HS-27A (cell line): ENCODE measurements at regions not wholly inside any gene's neighbourhood (a gene's known extent, or its start where the extent isn't known, plus 50 kb on each side); places are given as distances from the start of the nearest gene placed in this dataset.
"Not testable (repeated sequence)": the region's sequence is repeated elsewhere in the genome, so short reads cannot be mapped to it uniquely, and the experiment has no call there.

ENCODE experiments used
- DNase-seq: peaks from one replicate; pipeline ENCODE4 v3.0.0-alpha.2; 2012; ENCODE audit warnings: low read depth, missing footprints

DNA sequence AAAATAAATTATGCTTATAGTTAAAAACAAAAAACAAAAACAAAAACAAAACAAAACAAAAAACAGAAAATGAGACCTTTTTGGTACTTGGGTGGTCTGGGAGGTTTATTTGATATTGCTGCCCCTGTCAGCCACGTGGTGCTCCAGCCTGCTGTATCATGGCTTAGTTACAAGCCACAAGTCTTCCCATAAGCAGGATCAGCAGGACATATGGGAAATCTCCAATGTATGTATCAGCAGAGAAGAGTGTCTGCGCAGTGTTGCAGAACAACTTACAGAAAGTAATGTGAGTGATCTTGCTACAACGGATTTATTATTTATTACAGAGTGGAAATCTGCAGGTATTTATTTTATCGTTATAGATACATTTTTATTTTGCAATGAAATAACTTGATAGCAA is 423.0 kb upstream of the TMPRSS15 start:
- DNase-seq, result no peak

DNA sequence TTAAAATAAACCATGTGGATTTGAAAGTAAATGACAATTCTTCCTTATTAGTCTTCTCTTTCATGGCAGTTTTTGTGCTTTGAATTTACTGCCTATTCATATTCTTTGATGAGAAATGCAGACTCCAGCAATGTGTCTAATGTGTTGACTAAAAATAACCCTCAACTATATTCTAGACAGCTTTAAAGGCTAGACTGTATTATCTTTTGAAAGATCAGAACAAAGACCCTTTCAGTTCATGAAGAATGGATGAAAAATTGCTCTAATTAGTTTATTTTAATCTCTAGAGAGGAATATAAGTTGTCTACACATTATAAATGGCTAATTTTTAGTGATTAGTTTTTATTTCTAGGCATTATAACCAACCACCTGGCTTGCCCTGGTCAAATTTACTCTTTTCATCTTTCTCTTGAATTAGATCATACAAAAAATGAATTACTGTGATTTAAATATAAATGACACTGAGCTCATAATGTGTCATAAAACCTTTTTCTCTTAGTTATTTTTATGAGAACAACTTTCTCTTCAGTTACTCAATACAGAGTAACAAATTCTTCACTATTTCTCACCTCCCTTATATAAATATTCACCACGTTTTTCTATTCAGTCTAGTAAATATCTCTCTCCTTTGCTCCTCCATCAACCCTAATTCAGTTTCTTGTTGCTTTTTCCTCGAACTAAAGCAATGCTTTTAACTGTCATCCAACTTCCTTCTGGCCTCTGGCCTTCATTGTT is 428.5 kb upstream of the TMPRSS15 start:
- DNase-seq, result no peak

DNA sequence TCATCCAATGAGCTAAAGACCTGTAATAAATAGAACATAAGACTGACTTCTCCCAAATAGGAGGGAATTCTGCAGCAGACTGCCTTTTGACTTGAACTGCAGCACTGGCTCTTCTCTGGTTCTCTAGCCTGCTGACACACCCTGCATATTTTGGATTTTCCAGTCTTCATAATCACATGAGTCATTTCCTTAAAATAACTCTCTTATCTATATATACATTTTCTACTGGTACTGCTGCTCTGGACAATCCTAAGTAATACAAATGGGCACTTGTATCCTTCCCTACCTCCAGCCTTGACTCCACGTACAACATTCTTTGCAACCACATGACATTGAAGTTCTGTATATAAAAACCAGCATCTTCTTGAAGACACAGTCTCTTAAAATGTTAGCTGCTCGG is 429.4 kb upstream of the TMPRSS15 start:
- DNase-seq, result peak; percentile 91

DNA sequence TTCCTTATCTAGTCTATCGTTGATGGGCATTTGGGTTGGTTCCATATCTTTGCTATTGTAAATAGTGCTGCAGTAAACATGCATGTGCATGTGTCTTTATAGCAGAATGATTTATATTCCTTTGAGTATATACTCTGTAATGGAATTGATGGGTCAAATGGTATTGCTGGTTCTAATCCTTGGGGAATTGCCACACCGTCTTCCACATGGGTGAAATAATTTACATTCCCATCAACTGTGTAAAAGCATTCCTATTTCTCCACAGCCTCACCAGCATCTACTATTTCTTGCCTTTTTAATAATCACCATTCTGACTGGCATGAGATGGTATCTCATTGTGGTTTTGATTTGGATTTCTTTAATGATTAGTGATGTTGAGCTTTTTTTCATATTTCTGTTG is 430.5 kb upstream of the TMPRSS15 start:
- DNase-seq, result peak; percentile 51

DNA sequence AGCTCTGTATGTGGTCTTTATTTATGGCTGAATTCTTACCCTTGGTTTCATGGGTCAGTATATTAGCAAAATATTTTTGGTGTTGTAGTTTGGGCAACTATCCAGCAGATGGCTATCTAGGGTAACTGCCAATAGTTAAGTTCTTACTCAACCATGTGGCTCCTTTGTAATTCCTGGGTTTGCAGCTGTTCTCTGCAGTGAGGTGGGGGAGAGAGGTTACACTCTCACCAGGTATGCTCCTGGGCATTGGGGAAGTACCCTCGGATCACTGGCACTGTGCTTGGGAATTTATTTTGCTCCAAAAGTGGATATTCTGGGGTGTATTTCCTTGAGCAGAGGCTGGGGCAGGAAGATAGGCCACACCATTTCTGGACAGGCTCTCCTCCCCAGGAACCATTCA is 436.7 kb upstream of the TMPRSS15 start:
- DNase-seq, result no peak

DNA sequence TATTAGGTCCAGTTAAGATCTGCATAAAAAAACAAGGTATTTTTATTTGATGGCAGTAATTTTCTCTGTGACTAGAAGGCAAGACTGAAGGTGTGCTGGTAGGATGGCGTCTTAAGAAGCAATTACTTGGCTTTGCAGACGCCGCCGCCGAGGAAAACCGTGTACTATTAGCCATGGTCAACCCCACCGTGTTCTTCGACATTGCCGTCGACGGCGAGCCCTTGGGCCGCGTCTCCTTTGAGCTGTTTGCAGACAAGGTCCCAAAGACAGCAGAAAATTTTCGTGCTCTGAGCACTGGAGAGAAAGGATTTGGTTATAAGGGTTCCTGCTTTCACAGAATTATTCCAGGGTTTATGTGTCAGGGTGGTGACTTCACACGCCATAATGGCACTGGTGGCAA is 454.0 kb upstream of the TMPRSS15 start:
- DNase-seq, result not testable (repeated sequence)

DNA sequence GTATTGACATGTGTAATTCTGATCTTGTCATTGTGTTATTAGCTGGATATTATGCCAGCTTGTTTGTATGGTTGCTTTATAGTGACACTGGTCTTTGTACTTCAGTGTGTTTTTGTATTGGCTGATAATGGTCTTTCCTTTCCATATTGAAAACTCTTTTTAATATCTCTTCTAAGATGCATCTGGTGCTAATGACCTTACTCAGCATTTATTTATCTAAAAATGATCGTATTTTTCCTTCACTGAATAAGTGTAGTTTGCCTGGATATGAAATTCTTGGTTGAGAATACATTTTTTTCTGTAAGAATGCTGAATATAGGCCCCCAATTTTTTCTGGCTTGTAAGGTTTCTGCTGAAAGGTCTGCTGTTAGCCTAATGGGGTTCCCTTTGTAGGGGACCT is 465.5 kb upstream of the TMPRSS15 start:
- DNase-seq, result no peak

DNA sequence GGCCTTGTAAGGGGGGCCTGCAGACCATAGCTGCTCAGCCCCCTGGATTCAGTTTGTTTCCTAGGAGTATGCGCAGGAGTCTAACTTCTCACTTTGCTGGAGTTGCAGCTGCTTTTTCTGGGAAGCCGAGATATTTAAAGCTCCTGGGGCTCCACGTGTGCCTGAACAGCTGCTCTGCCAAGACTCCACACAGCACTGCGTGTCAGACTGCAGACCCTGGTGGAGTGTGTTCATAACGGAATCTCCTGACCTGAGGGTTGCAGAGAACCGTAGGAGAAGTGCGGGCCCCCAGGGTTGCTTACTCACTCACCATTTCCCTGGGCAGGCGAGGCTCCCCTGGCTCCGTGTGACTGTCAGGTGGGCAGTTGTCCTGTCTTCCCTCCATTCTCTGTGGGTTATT is 474.3 kb upstream of the TMPRSS15 start:
- no peak for DNase-seq

DNA sequence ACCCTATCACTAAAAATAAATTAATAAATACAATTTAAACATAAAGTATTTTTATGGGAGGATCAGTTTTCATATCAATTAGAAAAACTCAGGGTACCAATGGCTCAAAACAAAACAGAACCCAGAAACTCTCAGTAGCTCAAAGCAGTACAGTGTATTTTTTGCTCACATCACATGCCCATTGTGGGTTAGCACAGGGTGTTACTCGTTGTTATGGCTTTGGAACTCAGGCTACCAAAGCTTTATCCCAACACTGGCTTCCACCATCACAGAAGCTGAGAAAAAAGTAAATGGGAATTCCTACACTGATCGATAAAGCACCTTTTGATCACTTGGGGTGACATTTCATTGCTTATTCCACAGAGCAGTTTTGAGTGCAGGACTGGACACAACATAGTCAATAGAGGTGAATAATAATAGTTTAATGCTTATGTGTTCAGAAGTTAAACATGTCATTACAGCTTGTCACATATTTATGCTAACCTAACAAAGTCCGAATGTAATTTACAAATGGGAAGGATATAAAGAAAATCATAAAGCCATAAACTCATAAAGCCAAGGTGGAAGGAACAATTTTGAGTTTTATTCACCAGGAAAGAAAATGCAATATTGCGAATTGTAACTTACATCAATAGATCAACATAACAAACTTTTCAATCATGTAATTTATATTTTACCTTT is 484.5 kb upstream of the TMPRSS15 start:
- no peak for DNase-seq

DNA sequence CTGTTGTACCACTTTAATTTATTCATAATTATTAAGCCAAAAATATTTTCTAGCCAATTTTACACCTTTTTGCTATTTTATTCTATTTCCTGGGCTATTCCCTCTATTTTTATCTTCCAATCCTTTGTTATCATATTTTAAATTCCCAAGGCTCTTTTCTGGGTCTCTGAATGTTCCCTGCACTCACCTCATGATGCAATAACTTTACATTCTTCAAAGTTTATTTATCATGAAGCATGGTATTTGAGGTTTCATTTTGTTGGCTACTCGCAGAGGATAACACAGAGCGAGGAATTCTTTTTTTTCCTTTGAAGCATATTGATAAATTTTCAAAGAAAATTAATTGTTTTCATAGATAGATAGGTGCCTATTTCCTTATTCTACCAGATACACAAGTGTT is 489.8 kb upstream of the TMPRSS15 start:
- no peak for DNase-seq

DNA sequence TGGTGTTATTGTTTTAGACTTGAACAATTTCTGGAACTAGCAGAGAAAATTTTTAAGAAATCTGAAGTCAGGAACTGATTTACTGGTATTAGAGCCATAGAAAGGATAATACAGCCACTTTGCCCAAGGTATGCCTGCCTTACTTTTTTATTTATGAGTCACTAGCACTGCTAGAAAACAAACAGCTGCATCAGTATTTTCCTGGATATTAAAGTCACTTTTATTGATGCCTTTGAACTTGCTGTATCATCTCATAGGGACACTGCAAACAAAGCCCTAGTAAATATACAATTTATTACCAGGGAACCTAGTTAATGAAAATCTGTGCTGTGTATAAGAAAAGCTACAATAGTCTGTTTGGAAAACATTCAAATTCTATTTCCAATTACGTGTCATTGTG is 490.8 kb upstream of the TMPRSS15 start:
- no peak for DNase-seq

DNA sequence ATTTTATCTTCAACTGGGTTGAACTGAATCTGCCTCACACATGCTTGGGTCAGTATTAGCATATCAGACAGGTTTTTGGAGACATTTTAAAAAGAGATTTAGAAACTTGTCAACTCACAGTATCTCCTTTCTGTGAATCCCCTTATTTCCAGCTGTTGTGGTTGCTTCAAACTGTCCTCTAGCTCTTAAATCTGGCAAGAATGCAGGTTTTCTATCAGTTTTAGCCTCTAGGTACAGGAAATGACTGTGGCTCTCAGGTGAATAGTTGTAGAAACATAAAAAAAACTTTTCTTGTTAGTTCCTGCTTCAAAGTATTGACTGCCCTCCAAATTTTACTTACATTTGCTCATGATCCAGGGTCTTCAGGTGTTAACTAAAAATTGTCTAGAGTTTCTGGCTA is 495.7 kb upstream of the TMPRSS15 start:
- no peak for DNase-seq

DNA sequence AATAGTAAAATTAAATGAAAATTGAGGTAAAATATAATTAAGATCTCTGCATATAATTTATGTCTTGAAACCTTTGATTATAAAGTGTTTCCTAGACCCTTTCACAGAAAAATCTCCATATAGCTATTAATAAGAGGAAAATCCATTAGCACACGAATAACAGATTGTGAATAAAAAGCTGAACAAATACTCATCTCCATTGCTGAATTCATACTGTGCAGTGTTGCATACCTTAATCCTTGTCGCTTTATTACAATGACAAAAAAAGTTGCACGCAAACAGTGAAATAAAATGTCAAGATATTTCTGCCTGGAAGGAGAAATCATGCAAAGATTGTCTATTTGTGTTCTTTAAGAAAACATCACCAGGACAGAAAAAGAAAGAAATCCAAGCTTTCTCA is 499.1 kb upstream of the TMPRSS15 start:
- no peak for DNase-seq

DNA sequence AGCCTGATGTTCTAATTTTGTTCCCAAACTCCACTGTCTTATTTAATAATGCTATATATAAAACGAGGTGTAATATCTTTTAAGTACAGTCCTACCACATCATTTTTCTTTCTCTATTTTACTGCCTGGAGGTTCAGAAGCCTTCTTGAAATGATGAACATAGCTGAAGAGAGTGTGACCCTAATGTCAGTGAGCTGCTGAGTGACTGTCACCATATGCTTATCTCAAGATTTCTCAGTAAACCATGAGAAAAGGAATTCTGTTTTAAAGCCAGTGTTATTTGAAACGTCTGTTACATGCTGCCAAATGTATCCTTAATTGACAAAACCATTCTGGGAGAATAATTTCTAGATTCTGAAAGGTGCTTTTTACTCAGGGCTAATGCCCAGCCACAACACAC is 503.5 kb upstream of the TMPRSS15 start:
- no peak for DNase-seq

DNA sequence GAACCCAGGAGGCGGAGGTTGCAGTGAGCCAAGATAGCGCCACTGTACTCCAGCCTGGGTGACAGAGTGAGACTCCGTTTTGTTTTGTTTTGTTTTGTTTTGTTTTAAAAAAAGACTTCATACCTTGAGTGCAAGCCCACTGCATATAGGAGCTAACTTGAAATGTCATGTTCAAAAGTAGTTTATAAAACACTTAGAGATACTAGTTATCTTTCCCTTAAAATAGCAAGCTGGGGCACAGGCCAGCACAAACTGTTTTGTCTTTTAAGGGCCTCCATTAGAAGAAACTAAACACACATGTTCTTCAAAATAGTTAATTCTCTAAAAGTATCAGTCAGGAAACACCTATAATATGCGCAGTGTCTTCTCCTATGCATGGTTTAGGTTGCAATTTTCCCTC is 505.1 kb upstream of the TMPRSS15 start:
- DNase-seq, result no peak

DNA sequence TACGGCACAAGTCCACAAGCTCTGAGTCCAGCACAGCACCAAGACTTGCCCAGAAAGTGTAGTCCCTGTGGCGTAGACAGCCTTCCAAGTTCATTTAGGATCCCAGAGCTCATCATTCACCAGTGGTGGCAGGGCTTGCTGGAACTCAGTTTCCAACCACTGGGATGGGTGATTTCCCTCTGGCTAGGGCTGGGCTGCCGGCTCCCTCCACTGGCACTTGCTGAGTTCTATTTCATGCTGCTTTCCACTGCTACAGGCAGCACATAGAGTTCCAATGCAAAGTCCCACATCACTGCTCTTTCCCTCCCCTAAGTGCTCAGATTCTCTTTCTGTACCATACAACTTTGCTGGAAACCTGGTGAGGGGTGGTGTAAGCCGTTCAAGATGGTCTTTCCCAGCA is 510.3 kb upstream of the TMPRSS15 start:
- DNase-seq, result no peak

DNA sequence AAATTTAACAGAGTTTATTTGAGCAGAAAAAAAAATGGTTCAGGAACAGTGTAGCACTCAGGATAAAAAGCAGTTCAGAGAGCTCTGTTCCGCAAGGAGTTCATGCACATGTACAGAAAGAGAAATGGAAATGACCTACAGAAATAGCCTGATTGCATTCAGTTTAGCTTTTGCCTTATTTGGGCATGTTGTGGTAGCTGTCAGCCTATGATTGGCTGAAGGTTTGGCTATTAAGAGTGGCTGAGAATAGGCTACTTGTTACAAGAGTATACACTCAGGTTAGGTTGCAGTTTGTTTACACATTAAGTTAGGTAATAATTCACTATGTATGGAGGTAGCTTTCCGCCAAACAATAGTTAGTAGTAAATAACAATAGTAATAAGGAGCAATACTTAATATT is 511.0 kb upstream of the TMPRSS15 start:
- no peak for DNase-seq

DNA sequence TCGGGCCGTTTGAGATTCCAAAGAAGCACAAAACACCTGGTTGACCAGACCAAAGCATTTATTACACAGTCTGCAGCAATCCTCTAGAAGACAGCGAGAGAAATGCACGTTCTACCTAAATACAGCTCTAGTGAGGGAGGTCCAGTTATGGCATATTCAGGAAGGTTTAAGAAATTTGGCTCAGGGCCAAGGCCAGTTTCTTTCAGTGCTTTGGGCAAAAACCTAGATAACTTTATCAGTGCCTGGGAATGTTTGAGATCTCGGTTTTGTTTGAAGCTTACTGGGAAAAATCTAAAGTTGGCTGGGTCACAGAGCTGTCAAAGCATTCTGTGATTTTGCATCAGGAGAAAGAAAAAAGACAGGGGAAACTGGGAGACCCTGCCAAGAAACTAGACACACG is 514.0 kb upstream of the TMPRSS15 start:
- no peak for DNase-seq

DNA sequence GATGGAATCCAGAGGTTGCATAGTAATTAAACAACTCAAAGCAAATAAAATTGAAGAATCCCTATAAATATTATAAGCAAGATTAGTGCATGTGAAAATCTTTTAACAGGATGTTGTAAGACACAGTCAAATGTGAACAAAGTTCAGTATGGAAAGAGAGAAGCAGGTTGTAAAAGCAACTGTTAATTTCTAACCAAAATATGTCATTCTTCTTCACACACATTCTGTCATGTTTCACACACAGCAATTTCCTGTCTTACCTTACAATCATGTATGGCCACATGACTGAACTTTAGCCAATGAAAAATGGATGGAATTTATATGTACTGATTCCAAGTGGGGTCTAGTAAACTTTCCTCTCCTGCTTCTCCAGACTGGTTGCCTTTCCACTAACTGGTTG is 527.7 kb upstream of the TMPRSS15 start:
- no peak for DNase-seq

DNA sequence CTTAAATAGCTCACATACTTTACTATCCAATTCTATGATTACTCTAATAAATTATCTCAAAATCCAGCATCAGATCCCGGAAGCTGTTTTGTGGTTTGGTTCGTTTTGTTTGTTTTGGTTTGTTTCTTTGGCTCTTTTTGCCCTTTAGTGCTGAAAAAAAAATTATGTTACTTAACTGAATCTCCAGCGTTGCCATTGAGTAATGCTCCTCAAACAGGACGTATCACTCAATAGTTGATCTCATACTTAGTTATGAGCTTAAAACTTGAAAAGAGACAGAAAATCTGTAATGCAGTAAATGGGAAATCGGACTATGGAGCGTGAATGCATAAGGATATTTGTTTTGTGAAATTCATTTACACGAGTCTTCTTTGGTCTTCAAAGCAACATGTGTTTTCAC is 533.8 kb upstream of the TMPRSS15 start:
- no peak for DNase-seq

DNA sequence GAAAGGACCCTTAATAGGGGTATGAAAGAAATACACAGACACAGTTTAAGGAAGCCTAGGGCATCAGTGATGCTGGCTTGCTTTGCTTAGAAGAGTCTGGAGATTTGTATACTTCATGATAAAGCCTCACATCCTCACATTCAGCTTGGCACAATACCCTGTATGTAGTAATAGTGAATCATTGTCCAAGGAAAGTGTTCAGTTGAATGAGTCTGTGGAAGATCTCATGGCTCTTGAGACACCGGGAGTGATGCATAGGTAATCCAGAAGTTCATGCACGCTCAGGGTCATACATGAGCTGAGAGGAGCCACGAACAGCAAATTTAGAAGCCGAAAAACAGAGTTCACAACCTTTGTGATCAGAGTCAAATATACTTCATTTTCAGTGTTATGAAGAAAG is 537.2 kb upstream of the TMPRSS15 start:
- no peak for DNase-seq

DNA sequence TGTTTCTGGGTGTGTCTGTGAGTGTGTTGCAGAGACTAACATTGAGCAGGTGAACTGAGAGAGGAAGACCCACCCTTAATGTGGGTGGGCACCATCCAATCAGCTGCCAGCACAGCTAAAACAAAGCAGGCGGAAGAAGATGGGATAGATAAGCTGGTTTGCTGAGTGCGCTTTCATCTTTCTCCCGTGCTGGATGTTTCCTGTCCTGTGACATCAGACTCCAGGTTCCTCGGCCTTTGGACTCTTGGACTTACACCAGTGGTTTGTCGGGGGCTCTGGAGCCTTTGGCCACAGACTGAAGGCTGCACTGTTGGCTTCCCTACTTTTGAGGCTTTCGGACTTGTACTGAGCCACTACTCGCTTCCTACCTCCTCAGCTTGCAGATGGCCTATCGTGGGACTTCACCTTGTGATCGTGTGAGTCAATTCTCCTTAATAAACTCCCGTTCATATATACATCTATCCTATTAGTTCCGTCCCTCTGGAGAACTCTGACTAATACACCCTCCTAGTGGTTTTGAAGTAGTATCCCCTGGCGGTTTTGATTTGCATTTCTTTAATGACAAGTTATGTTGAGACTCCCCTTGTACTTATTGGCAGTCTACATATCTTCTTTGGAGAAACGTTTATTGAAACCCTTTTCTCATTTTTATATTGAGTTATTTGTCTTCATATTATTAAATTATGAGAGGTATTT is 546.6 kb upstream of the TMPRSS15 start:
- DNase-seq, result no peak

DNA sequence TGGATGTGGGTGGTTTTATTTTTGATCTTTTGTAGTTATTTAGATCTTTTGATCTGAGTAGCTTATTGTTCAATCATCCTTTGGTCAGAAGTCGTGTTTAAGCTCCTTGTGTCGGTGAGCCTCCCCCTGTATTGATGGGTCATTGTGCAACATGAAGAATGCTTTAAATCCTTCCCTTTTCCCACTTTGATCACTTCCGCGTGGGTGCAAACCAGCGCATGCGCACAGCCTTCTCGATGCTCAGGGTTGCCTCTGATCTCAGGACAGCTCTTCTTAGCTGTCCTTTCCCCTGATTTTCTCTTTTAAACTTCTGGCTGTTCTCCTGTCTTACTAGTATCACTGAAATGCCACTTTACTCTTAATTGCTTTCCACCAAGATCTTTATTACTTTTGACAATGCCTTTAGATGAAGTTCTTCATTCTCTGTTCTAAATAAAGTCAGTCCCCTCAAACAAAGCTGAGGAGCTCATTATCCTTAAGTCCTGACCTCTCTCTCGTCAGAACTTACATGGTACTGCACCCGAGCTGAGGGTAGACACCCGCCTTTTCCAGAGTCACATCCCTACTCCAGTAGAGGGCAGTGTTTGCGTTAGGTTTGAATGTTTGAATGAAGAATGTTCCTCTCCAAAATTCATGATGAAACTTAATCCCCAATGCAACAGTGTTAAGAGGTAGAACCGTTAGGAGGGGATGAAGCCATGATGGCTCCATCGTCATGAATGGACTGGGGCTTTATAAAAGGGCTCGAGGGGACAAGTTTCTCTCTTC is 547.9 kb upstream of the TMPRSS15 start:
- DNase-seq, result peak; percentile 72
